Stimulated activated CD8-positive, alpha-beta memory T cell treated with anti-CD3 and anti-CD28 coated beads, Interleukin-7, amount 100 ng/mL, for 24 hours (primary cell): ENCODE measurements at regions not wholly inside any gene's neighbourhood (a gene's known extent, or its start where the extent isn't known, plus 50 kb on each side); places are given as distances from the start of the nearest gene placed in this dataset.
"Not testable (repeated sequence)": the region's sequence is repeated elsewhere in the genome, so short reads cannot be mapped to it uniquely, and the experiment has no call there.

Source experiments
- DNase-seq: peaks from one replicate; pipeline ENCODE4 v3.0.0-alpha.2; 2020; ENCODE audit warnings: low read depth

DNA sequence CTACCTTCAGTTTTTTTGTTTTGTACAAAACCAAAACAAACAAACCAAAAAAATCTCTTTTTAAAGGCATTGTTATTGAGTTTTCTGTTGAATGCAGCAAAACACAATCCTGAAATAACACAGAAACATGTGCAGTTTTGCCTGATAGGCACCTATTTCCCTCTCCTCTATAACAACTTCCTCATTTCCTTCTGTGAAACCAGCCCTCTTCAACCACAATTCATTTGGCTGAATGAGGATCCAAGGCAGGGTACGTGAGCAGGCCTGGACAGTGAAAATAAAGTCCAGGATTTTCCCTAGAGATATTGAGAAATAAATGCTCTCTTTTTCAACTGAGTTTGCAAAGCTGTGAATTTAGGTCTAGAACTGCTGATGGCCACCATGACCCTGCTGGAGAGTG is 134.8 kb upstream of the LARP1 start:
- DNase-seq = no peak

DNA sequence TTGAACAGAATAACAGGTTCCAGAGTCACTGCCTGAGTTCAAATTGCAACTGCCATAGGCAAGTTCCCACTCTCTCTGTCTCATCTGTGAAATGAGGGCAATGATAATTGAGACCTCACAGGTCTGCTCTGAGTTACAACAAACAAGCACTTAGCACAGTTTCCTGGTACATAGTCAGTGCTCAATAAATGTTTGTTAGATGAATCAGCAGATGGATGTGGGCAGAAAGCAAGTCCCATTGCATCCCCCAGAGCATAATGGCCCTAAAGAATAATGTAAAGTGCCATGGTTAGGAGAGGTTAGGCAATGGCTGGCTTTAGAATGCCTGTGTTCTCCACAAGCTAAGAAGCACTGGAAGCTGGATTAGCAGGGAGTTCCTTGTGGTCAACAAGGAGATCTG is 136.5 kb upstream of the LARP1 start:
- no peak for DNase-seq

DNA sequence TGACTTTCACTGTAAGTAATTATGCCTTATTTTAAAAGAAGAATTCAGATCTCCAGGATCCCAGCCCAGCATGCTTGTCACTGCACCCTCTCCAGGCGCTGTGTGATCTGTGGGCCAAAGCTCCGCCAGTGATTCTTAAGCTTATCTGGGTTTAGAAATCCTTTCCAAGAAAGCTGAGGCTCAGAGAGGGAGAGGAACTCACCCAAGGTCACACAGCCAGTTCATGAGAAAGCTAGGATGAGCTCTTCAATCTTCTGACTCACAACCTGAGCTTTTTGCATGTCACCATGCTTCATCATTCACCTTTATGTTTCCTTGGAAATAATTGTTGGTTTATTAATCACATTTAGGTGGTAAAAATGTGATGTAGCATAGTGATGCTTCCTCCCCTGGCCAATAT is 136.6 kb upstream of the HAND1 start:
- no peak for DNase-seq

DNA sequence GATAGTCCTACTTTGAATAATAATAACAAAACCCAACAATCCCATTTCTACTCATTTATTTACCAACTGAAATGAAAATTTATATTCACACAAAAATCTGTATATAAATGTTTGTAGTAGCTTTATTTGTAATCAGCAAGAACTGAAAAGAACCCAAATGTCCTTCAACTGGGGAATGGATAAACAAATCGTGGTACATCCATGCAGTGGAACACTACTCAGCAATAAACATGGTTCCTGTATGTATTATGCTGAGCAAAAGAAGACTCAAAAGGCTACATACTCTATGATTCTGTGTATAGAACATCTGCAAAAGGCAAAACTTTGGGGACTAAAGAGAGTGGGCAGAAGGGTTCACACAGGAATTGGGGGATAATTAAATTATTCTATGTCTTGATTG is 136.1 kb upstream of the HAND1 start:
- no peak for DNase-seq

DNA sequence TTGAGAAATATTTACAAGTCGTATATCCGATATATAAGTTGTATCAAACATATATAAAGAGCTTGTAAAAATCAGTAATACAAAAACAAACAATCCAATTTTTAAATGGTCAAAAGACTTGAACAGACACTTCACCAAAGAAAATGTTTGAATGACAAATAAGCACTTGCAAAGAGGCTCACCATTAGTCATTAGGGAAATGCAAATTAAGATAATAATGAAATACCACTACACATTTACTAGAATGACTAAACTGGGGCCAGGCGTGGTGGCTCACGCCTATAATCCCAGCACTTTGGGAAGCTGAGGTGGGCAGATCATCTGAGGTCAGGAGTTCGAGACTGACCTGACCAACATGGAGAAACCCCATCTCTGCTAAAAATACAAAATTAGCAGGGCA is 134.6 kb upstream of the HAND1 start:
- no peak for DNase-seq

DNA sequence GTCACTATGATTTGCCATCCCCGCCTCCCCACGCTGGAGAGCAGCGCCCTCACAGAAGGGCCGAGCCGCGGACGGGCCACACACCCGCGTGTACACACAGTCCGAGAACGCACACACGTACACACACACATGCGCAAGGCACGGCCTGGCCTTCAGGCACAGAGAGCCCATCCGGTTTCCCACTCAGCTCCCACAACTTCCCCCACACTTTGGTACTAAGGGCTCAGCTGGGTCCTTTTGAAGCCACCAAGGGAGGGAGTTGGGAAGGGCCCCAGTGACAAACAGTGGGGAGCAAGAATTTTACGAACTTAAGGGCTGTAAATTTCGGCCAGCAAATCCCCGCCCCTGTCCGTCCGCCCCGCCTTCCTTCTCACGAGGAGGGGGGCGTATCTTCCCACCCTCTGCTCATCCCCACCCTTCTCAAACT is 133.3 kb upstream of the HAND1 start:
- no peak for DNase-seq

DNA sequence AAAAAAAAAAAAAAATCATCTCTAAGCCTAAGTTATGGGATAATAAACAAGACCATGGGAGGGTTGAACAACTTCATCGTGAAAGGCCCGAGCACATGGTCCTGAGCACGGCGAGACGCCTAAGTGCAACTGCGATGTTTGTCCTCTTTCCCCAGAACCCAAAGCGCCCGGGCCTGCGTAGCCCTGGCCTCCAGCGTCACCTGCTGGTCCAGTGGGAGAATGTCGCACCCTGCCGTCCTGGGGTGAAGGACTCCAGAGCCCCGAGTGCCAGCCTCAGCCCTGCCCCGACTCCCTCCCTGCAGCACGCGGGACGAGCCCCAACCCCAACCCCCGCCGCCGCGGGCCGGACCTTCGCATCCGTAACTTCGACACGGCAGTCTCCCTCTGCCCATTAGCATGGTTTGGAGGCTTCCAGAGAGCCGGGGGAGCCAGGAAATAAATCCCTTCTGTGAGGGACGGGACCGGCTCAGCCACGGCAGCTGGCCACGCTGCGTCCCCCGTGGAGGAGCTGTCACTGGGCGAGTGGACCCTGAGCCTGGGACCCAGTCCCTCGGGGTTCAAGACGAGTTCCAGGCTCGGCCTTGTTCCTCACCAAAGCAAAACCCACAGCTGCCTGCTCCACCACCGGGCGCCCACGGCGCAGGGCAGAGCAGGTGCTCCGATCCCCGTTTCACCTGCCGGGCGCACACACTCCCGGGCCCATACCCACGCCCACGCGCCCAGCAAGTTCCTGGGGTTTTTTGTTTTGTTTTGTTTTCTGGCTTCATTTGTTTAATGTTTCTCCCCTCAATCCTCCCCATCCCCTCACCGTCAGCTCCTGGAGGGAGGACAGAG is 132.5 kb upstream of the HAND1 start:
- DNase-seq = peak; percentile 49

DNA sequence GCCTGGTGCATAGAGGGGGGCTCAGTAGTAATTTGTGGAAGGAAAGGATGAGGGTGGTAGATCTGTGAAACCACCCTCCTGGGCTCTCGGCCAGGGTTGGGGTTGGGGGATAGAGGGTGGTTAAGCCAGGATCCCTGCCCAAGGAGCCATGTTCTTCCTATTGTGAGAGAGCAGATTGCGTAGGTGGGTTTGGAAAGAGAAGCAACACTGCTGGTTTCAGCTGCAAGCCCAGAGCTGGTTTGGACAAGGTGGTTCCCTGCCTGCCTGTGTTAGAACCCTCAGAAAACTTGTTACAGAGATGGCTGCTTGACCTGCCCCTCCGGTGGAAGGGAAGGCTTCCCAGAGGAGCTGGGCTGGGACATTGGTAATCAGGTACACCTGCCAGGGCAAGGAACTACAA is 131.2 kb upstream of the HAND1 start:
- no peak for DNase-seq

DNA sequence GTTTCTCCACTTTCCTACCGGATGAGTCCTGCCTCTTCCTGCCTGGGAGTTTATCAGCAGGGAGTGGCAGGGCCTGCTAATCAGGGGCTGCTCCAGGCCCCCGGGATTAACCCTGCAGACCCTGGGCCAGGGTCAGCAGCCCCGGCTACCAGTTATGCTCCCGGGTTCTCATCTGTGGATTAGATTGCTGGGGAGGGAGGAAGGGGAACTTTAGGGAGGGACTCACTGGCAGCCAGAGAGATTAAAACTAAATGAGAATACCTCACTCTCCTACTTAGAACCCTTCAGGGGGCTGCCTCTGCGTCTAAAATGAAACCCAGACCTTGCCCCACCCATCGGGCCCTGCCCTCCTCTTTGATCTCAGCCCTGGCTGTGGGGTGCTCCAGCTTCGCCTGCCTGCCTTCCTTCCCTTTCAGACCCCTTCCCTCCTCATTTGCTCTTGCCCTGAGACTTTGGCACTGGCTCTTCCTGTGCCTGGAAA is 130.5 kb upstream of the HAND1 start:
- DNase-seq = no peak

DNA sequence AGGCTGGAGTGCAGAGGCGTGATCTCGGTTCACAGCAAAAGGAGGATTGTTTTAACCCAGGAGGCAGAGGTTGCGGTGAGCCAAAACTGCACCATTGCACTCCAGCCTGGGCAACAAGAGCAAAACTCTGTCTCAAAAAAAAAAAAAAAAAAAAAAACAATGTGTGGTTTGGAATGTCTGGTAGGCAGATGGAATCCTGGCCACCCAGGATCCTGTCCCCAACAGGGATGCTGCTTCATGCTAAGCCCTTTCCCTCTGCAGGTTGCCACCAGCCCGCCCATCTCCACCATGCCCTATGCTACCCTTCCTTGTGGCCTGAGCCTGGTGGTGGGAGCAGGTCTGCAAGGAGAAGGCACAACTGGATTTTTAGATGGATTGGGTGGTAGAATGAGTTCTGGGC is 129.7 kb upstream of the HAND1 start:
- DNase-seq = no peak

DNA sequence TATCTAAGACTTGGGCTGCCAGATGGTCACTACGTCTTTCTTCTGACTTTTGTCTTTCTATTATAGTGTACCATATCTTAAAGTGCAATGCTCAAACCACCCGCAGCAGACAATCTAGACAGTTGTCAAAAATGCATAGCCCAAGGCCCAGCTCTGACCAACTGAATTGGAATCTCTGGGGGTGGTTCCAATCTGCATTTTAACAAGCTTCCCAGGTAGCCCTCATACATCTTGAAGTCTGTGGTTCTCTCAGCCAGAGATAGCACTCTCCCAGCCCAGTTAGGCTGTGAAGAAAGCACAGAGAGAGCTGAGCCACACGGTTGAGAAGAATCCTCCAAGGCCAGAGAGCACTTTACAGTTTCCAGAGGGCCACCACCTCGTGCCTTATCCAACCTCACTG is 128.2 kb upstream of the HAND1 start:
- DNase-seq = no peak

DNA sequence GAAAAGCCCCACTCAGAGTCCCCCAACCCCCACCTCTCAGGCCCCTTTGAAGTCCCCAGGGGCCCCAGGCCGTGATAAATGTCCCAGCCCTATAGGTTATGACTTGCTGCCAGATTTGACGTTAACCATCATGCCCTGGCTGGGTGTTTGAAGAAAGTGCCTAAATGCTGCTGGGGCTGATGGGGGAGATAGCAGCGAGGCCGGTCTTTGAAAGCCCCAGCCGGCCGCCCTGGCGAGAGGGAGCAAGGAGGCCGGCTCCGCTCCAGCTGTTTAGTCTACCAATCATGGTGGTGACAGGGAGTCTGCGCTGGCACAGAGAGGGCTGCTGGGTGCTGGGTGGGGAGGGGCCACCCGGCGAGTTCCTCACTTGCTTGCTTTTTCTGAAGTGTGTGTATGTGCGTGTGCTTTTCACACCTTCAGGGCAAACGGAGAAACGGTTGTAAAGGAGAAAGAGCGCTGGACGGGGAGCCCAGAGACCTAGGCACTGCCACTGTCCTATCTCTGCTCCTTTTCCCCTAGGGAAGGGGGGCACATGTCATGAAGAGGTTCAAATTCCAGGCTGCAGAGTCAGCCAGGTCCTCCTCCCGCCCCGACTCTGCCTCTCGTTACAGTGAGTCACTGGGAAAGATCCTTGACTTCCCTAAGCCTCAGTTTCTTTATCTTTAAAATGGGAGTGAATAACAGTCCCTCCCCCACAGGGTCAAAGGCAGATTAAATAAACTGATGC is 126.1 kb upstream of the HAND1 start:
- no peak for DNase-seq

DNA sequence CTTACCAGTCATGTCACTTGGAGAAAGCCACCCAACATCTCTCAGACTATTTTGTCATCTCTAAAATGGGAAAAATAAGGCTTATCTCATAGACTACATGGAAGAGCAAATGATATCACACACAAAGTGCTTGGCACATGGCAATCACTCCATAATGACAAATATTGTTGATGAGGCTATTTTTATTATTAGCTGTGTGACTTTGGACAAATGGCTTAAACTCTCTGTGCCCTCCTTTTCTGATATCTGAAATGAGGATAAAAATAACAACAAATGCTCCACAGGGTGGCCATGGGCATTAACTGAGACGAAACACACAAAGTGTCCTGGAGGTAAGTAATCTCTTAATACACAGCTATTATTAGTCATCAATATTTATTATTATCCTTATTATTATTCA is 125.5 kb upstream of the HAND1 start:
- no peak for DNase-seq

DNA sequence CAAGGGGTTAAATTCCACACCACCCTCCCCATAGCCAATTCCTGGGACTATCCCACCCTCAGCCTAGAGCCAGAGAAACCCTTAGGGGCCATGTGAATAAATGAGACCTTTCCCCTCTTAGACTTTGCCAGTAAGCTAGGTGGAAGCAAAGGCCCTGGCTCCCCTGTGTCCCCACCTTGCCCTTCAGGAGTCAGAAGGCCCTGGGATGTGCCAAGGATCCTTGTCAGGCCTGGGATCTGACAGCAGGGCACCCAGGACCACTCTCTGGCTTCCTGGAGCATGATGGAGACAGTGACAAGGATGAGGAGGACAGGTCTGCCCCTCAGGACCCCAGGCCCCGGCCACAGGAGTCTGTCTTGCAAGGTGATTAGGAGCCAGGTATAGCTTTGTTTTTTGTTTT is 125.0 kb upstream of the HAND1 start:
- no peak for DNase-seq

DNA sequence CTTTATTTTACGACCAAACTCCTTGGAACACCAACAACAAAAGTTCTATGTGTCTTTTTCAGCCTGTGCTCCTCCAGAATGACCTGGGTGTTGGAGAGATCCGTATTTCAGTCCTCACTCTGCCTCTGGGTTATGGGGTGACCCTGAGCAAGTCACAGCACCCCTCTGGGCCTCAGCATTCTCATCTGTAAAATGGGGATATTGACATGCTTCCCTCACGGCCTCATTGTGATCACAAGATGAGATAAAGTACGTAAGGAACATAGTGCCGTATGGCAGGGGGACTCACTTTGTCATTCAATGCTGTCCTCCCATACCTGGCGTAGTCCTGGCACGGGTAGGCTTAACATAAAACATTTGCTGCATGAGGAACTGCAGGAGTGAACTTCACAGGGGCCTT is 123.0 kb upstream of the HAND1 start:
- DNase-seq = no peak

DNA sequence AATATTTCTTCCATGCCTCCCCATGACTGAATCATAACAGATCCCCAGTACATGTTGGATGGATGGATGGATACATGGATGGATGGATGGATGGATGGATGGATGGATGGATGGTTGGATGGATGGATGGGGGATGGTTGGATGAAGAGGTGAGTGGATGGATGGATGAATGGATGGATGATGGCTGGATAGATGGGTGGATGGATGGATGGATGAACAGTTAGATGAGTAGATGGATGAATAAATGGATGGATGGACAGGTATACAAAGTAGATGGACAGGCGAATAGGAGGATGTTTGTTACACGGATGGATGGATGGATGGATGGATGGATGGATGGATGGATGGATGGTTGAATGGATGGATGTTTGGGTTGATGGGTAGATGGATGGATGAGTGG is 120.0 kb upstream of the HAND1 start:
- DNase-seq = no peak

DNA sequence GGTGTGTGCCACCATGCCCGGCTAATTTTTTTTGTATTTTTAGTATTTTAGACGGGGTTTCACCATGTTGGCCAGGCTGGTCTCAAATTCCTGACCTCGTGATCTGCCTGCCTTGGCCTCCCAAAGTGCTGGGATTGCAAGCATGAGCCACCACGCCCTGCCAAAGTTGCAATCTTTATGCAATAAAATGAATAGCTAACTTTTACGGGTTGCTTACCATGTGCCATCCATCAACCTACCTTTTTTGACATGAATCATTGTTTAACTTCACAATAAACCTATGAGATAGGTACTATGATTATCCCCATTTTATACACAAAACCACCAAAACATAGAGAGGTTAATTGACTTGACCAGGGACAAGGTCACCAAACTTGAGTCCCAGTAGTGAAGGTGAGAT is 118.8 kb upstream of the HAND1 start:
- DNase-seq = not testable (repeated sequence)

DNA sequence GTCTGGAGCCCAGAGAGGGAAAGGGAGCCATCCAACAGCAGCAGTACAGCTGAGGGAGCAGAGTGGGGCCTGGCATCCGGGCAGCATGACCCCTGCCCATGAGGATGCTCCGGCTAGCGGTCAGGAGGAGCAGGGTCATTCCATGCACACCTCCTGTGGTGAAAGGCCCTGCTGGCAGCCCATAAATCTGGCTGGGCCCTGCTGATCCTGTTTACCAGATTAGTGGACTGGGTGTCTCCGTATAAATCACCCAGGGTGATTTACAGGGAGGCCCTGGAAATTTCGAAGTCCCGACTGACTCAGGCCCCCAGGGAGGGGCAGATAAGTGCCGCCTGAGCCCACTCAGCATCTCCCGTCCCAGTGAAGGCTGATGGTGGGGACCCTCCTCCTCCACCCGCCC is 117.6 kb upstream of the HAND1 start:
- no peak for DNase-seq

DNA sequence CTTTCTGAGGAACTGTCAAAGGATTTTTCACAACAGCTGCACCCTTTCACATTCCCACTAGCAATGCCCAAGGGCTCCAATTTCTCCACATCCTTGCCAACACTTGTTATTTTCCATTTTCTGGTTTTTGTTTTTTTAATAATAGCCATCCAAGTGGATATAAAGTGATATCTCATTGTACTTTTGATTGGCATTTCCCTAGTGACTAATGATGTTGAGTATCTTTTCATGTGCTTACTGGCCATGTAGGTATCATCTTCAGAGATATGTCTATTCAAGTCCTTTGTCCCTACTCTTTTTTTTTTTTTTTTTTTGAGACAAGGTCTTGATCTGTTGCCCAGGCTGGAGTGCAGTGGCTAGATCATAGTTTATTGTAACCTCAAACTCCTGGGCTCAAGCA is 115.8 kb upstream of the HAND1 start:
- no peak for DNase-seq

DNA sequence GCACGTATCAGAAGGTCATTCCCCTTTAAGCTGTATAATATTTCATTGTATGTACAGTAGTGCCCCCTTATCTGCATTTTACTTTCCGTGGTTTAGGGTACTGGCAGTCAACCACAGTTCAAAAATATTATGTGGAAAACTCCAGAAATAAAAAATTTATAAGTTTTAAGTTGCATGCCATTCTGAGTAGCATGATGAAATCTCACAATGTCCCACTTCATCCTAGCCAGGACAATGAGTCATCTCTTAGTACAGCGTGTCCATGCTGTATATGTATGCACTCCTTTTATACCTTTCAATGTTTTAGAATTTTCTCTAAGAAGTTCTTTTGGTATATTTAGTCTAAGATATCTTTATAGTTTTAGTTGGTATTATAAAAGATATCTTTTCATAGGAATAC is 115.0 kb upstream of the HAND1 start:
- no peak for DNase-seq

DNA sequence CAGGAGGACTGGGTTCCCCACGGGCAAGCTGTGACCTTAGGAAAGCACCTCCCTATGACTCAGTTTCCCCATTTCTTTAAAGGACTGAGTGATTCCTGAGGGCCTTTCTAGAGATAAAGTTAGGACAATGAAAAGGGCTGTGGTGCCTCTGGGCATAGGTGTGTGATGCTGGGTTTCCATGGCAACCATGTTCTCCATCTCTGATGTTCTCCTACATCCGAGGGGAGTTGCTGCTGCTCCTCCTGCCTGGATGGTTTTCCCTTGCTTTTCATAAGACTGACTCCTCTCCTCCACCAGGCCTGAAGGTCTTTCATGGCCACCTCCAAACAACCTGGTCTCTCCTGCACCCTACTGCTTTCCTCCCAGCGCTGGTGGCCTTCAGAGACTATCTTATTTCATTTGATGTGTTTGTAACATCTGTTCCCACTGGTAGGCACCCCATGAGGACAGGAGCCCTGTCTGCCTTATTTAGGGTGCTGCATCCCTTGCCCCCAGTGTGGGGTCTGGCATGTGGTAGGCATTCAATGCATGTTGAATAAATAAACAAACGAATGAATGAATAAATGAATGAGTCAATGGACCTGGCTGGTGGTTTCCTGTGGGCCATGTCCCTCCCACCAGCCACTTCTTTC is 112.2 kb upstream of the HAND1 start:
- DNase-seq = no peak

DNA sequence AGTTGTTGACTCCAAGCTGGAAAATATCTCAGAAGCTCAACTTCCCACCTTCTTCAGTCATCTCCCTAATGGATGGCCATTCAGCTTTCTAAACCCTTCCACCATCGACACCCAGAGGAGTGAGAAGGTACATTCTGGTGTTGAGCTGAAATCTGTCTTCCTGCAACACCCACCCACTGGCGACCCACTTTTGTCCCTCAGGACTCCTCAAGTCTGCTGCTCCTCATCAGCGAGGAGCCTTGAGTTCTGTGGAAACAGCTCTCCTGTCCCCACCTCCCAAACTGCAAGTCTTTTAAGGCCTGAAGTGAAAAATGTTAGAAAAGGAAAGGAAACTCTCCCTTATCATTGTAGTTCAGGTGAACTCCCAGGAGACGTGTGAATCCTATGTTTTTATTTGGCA is 111.5 kb upstream of the HAND1 start:
- DNase-seq = no peak

DNA sequence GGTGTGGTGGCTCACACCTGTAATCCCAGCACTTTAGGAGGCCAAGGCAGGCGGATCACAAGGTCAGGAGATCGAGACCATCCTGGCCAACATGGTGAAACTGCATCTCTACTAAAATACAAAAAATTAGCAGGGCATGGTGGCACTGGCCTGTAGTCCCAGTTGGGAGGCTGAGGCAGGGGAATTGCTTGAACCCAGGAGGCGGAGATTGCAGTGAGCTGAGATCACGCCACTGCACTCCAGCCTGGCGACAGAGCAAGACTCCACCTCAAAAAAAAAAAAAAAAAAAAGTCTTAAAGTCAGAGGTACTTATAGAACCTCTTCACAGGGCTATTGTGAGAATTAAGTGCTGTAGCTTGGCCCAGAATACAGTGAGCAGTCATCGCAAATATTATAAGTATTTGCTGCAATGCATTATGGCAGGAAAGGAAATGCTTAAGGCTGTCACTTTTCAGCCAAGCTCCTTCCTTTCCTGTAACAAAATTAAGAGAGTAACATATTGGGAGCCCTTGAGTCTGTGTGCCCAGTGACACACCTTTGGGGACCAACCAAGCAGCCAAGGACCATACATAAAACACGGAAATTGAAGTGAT is 110.9 kb upstream of the HAND1 start:
- not testable (repeated sequence) for DNase-seq
